H1 (cell line): ENCODE measurements at regions not wholly inside any gene's neighbourhood (a gene's known extent, or its start where the extent isn't known, plus 50 kb on each side); places are given as distances from the start of the nearest gene placed in this dataset.

ENCODE experiments used
- CTCF ChIA-PET: fragments of 300-600 bp; sonication (Branson Sonifier 250); formaldehyde crosslinking; loops from one replicate; lab custom pipeline; 2021; ENCODE audit not compliant: partially characterized antibody; lab: Charles Lee
- POLR2A ChIA-PET: fragments of 300-600 bp; sonication (Branson Sonifier 250); formaldehyde crosslinking; loops from one replicate; lab custom pipeline; 2021; ENCODE audit warnings: inconsistent platforms; ENCODE audit not compliant: partially characterized antibody; lab: Charles Lee
- DNase-seq, 2 experiments: peaks; one replicate each; pipeline versions ENCODE4 v3.0.0 to v3.0.0-alpha.2; 2010 to 2022; ENCODE audit warnings: low spot score in 2 of 2, low read depth in 1 of 2, mixed read lengths in 1 of 2
- FAIRE-seq: peaks from 2 replicates; lab custom pipeline; 2011; peaks lifted over from hg19 to GRCh38; lab: Jason Lieb, UNC
- H2AFZ ChIP-seq: 2 replicates; pipeline ENCODE4 v1.8.1; 2012; ENCODE audit warnings: low read length, inconsistent platforms
- H2AK5ac ChIP-seq: 2 replicates; pipeline ENCODE4 v1.6.1; 2013; ENCODE audit warnings: low read depth, low read length
- H2BK120ac ChIP-seq: replicated peaks from 2 replicates; pipeline ENCODE3; 2013; ENCODE audit warnings: low read depth, low read length, inconsistent platforms
- H2BK12ac ChIP-seq: 2 replicates; pipeline ENCODE4 v1.6.1; 2013; ENCODE audit warnings: low read depth, low read length
- H2BK15ac ChIP-seq: 2 replicates; pipeline ENCODE4 v1.6.1; 2013; ENCODE audit warnings: low read length
- H2BK20ac ChIP-seq: 2 replicates; pipeline ENCODE4 v1.6.1; 2013; ENCODE audit warnings: low read length
- H2BK5ac ChIP-seq: 2 replicates; pipeline ENCODE4 v1.6.1; 2013; ENCODE audit warnings: low read depth, low read length
- H3K14ac ChIP-seq: 2 replicates; pipeline ENCODE4 v1.6.1; 2013; ENCODE audit warnings: inconsistent platforms; ENCODE audit not compliant: insufficient read length
- H3K18ac ChIP-seq: 2 replicates; pipeline ENCODE4 v1.6.1; 2013; ENCODE audit warnings: low read length; ENCODE audit errors: extremely low read depth
- H3K23ac ChIP-seq: 2 replicates; pipeline ENCODE4 v1.6.1; 2013; ENCODE audit warnings: inconsistent platforms; ENCODE audit not compliant: insufficient read length
- H3K23me2 ChIP-seq: 2 replicates; pipeline ENCODE4 v1.6.1; 2013; ENCODE audit warnings: low read depth, low read length
- H3K27ac ChIP-seq: 2 replicates; pipeline ENCODE4 v1.6.1; 2011; ENCODE audit warnings: low read depth, low read length, inconsistent platforms
- H3K27me3 ChIP-seq, 4 experiments: replicated peaks in 1 of 4; 1 replicate in 1 of 4; 2 replicates in 3 of 4; pipeline versions ENCODE4 v1.6.1 to v1.8.1; 2011 to 2013; ENCODE audit warnings: low read length in 3 of 4, mild to moderate bottlenecking in 3 of 4, inconsistent platforms in 2 of 4, mixed read lengths in 2 of 4, moderate library complexity in 1 of 4; ENCODE audit not compliant: control insufficient read depth in 3 of 4, insufficient read depth in 3 of 4; ENCODE audit errors: extremely low read depth in 1 of 4
- H3K36me3 ChIP-seq, 4 experiments: 2 replicates each; pipeline versions ENCODE4 v1.6.1 to v1.8.1; 2011 to 2013; ENCODE audit warnings: mild to moderate bottlenecking in 4 of 4, low read length in 3 of 4, moderate library complexity in 2 of 4, control low read depth in 1 of 4, inconsistent platforms in 1 of 4; ENCODE audit not compliant: insufficient read depth in 4 of 4, control insufficient read depth in 2 of 4
- H3K4ac ChIP-seq: replicated peaks from 2 replicates; pipeline ENCODE3; 2013; ENCODE audit warnings: low read length, low read depth, mixed read lengths, inconsistent platforms; ENCODE audit not compliant: insufficient read length
- H3K4me1 ChIP-seq, 4 experiments: replicated peaks in 1 of 4; 1 replicate in 1 of 4; 2 replicates in 3 of 4; pipeline versions ENCODE4 v1.6.1 to v1.8.1; 2011 to 2013; ENCODE audit warnings: low read length in 3 of 4, inconsistent platforms in 2 of 4, mixed read lengths in 1 of 4; ENCODE audit not compliant: insufficient read depth in 4 of 4, control insufficient read depth in 3 of 4
- H3K4me2 ChIP-seq, 2 experiments: 2 replicates each; pipeline versions ENCODE4 v1.6.1 to v1.8.1; 2011 to 2013; ENCODE audit warnings: low read depth in 2 of 2, low read length in 2 of 2, control low read depth in 1 of 2, inconsistent platforms in 1 of 2, mild to moderate bottlenecking in 1 of 2; ENCODE audit not compliant: insufficient read depth in 1 of 2
- H3K4me3 ChIP-seq, 4 experiments: fragments of 200-600, 300-600 bp in 1 of 4; sonication (generic), shearing (Covaris generic), sonication (Bioruptor Twin) in 1 of 4; 2 replicates each; pipeline versions ENCODE4 v1.5.1 to v1.8.1; 2011 to 2016; ENCODE audit warnings: low read length in 4 of 4, low read depth in 3 of 4, control low read depth in 2 of 4, inconsistent platforms in 2 of 4, mild to moderate bottlenecking in 2 of 4, mixed read lengths in 1 of 4, moderate library complexity in 1 of 4; ENCODE audit not compliant: insufficient read depth in 2 of 4; ENCODE audit errors: extremely low read depth in 1 of 4
- H3K56ac ChIP-seq: replicated peaks from 2 replicates; pipeline ENCODE3; 2013; ENCODE audit warnings: low read depth, mild to moderate bottlenecking, mixed read lengths, low read length, inconsistent platforms; ENCODE audit not compliant: insufficient read length
- H3K79me1 ChIP-seq: 2 replicates; pipeline ENCODE4 v1.6.1; 2013; ENCODE audit warnings: low read depth, low read length, control low read depth
- H3K79me2 ChIP-seq, 2 experiments: 2 replicates each; pipeline versions ENCODE4 v1.6.1 to v1.8.1; 2012 to 2013; ENCODE audit warnings: low read length in 2 of 2, mild to moderate bottlenecking in 2 of 2, inconsistent platforms in 1 of 2; ENCODE audit not compliant: insufficient read depth in 2 of 2, control insufficient read depth in 1 of 2
- H3K9ac ChIP-seq, 4 experiments: replicated peaks in 1 of 4; 1 replicate in 1 of 4; 2 replicates in 3 of 4; pipeline versions ENCODE4 v1.6.1 to v1.8.1; 2011 to 2013; ENCODE audit warnings: low read depth in 3 of 4, low read length in 3 of 4, control low read depth in 2 of 4, mild to moderate bottlenecking in 2 of 4, moderate library complexity in 2 of 4, inconsistent platforms in 1 of 4; ENCODE audit errors: extremely low read depth in 1 of 4
- H3K9me3 ChIP-seq, 2 experiments: 2 replicates each; pipeline versions ENCODE4 v1.6.1 to v1.8.1; 2012 to 2013; ENCODE audit warnings: mild to moderate bottlenecking in 2 of 2, moderate library complexity in 2 of 2, control low read depth in 1 of 2, inconsistent platforms in 1 of 2, low read depth in 1 of 2, low read length in 1 of 2, mixed read lengths in 1 of 2; ENCODE audit not compliant: insufficient read depth in 2 of 2
- H4K20me1 ChIP-seq, 2 experiments: replicated peaks in 1 of 2; 2 replicates each; pipeline versions ENCODE3 to v1.8.1; 2011 to 2013; ENCODE audit warnings: inconsistent platforms in 2 of 2, low read length in 2 of 2, mild to moderate bottlenecking in 1 of 2; ENCODE audit not compliant: insufficient read depth in 2 of 2, control insufficient read depth in 1 of 2
- H4K5ac ChIP-seq: 2 replicates; pipeline ENCODE4 v1.6.1; 2013; ENCODE audit warnings: low read length, low read depth, mixed read lengths, inconsistent platforms; ENCODE audit not compliant: insufficient read length
- H4K8ac ChIP-seq: 2 replicates; pipeline ENCODE4 v1.8.0; 2013; ENCODE audit warnings: mild to moderate bottlenecking, moderate library complexity, low read length, inconsistent platforms; ENCODE audit not compliant: insufficient read depth; ENCODE audit errors: extremely low read depth
- H4K91ac ChIP-seq: replicated peaks from 2 replicates; pipeline ENCODE3; 2013; ENCODE audit warnings: low read length, mixed read lengths, inconsistent platforms; ENCODE audit not compliant: insufficient read length
- BRCA1 ChIP-seq: IDR thresholded peaks from 2 replicates; pipeline ENCODE4 v1.6.1; 2012; ENCODE audit warnings: low read depth, low read length, improper control_type of control experiment
- WGBS, 2 experiments: shearing (Covaris generic) in 1 of 2; methylation state at CpG; one replicate each; pipeline versions ENCODE4 v1.1.6 to v1.1.7; 2013 to 2015; ENCODE audit warnings: low lambda C conversion rate in 2 of 2, mixed read lengths in 2 of 2, inconsistent platforms in 1 of 2, low coverage in 1 of 2, missing lambda C conversion rate in 1 of 2; ENCODE audit not compliant: insufficient replicate concordance in 2 of 2, insufficient coverage in 1 of 2, insufficient read length in 1 of 2; ENCODE audit errors: extremely low coverage in 1 of 2, missing lambda C conversion rate in 1 of 2; 5-methylcytosine and 5-hydroxymethylcytosine counted together

DNA sequence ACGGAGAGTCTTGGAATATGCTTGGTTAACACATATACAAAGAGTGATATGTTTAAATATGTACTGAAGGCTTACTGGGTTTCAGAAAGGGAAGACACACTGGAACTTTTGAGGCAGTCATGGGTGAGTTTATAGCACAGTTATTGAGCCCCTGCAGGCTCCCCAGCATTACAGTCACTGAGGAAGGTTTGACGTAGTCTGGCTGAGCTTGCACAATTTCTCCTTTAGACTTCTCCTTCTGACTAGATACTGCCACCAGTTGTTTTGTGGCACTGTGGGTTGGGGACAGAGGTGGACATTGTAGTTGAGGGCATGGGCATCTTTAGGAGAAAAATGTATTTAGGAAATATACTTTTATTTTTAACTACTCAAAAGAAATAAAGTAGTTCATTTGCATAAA lies 285.4 kb downstream of the C11orf87 start:
- H2AK5ac ChIP-seq, result no peak overlapping the region
- H2BK5ac ChIP-seq, result no peak overlapping the region
- H3K79me1 ChIP-seq, result no peaks in the 10 kb centered on the region
- no peak overlapping the region for H4K91ac ChIP-seq
- no peak overlapping the region for H2BK12ac ChIP-seq
- no peaks in the 10 kb centered on the region for H3K4me1 ChIP-seq
- FAIRE-seq (no peak), DNase-seq (no peak)
- no peak overlapping the region for H3K18ac ChIP-seq
- H3K4me3 ChIP-seq, result no peak overlapping the region
- WGBS, 2 experiments, result 88% methylated on average over 2 of the region's 2 CpGs; no CpG with 5 or more reads in 1 of the 2 experiments
- H4K20me1 ChIP-seq, result no peaks in the 10 kb centered on the region
- H3K4me2 ChIP-seq, result no peak overlapping the region
- no peaks in the 10 kb centered on the region for H3K79me2 ChIP-seq
- no peak overlapping the region for H4K8ac ChIP-seq
- CTCF ChIA-PET, result interaction anchor here (1.1 kb wide), 1 partner anchor 10 kb away, joined by 5 read pairs; no protein-coding TSS in a partner anchor
- H3K27me3 ChIP-seq, result no peaks in the 10 kb centered on the region
- no peak overlapping the region for H3K23ac ChIP-seq
- no peak overlapping the region for H4K5ac ChIP-seq
- H3K9me3 ChIP-seq, result no peaks in the 10 kb centered on the region
- H2AFZ ChIP-seq, result 0 out of 2 replicates have a peak overlapping the region, but pooled peaks have one; percentile 24
- H2BK15ac ChIP-seq, result no peak overlapping the region
- no peak overlapping the region for H3K14ac ChIP-seq
- no peak overlapping the region for H3K27ac ChIP-seq
- no peak overlapping the region for H2BK20ac ChIP-seq
- H3K9ac ChIP-seq, result no peak overlapping the region
- H3K4ac ChIP-seq, result no peak overlapping the region
- POLR2A ChIA-PET, result no interaction called here
- H3K56ac ChIP-seq, result no peak overlapping the region
- H3K36me3 ChIP-seq, result no peaks in the 10 kb centered on the region
- no peak overlapping the region for H2BK120ac ChIP-seq
- TF ChIP-seq BRCA1, result no peak
- no peaks in the 10 kb centered on the region for H3K23me2 ChIP-seq
